SK-N-MC (cell line): ENCODE measurements at regions not wholly inside any gene's neighbourhood (a gene's known extent, or its start where the extent isn't known, plus 50 kb on each side); places are given as distances from the start of the nearest gene placed in this dataset.

ENCODE experiments used
- DNase-seq: peaks from one replicate; pipeline ENCODE4 v3.0.0-alpha.2; 2011; ENCODE audit warnings: low read depth, low spot score
- H3K27ac ChIP-seq: fragments of 200-600 bp; sonication (generic); 2 replicates; pipeline ENCODE4 v1.5.1; 2016; ENCODE audit warnings: mixed run types
- H3K36me3 ChIP-seq: fragments of 200-600 bp; sonication (generic); 2 replicates; pipeline ENCODE4 v1.6.1; 2017; ENCODE audit warnings: antibody characterized with exemption, low read length, mixed read lengths; ENCODE audit not compliant: insufficient read depth
- H3K4me3 ChIP-seq: fragments of 200-600 bp; sonication (generic); 2 replicates; pipeline ENCODE4 v1.5.1; 2016
- H3K9ac ChIP-seq: fragments of 200-600 bp; sonication (generic); 2 replicates; pipeline ENCODE4 v1.8.0; 2017; ENCODE audit warnings: mixed run types, mixed read lengths; ENCODE audit not compliant: insufficient read length
- H3K9me3 ChIP-seq: fragments of 200-600 bp; sonication (generic); 2 replicates; pipeline ENCODE4 v1.6.1; 2017; ENCODE audit warnings: low read depth, mild to moderate bottlenecking, antibody characterized with exemption, low read length, moderate library complexity, mixed read lengths
- EZH2 ChIP-seq: fragments of 200-600 bp; sonication (generic); IDR thresholded peaks from one replicate; pipeline ENCODE4 v1.6.1; 2017; ENCODE audit warnings: antibody characterized with exemption
- FOXP2 ChIP-seq: optimal IDR thresholded peaks from 2 replicates; pipeline ENCODE3; 2011; ENCODE audit warnings: mild to moderate bottlenecking, moderate library complexity; ENCODE audit not compliant: insufficient read depth; ENCODE audit errors: extremely low read length, control extremely low read depth
- POLR2AphosphoS5 ChIP-seq: IDR thresholded peaks from 2 replicates; pipeline ENCODE4 v1.6.1; 2012; ENCODE audit warnings: mild to moderate bottlenecking, low read depth, low read length, borderline replicate concordance

DNA sequence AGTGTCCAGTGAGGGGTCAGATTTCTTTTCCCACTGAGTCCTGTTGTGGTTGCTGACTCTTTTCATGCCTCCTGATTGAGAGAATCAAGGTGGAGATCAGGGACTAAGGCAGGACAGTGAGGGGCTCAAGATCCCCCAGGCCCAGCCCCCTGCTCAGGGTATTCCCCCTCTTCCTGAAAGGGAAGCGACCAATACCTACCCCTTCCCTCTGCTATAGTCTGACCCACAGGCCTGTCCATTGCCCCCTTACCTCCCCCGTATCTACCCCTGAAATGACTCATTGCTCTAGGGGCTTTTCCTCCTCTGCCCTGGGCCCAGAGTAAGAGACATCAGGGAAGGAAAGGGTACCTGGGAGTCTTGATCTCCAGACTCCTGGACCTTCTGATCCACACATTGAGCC, 1320.5 kb downstream of the UQCRFS1 start:
- TF ChIP-seq POLR2AphosphoS5 (no peak), FOXP2 (no peak), EZH2 (no peak)
- Histone ChIP-seq H3K9ac (no peak overlapping the region), H3K4me3 (no peak overlapping the region), H3K36me3 (no peaks in the 10 kb centered on the region), H3K27ac (no peak overlapping the region), H3K9me3 (no peaks in the 10 kb centered on the region)
- DNase-seq = no peak

GRCh38 chr19:27891411-27891810, 1321.5 kb downstream of the UQCRFS1 start:
- no peak overlapping the region for H3K27ac ChIP-seq
- H3K4me3 ChIP-seq = no peak overlapping the region
- no peak overlapping the region for H3K9ac ChIP-seq
- no peak for TF ChIP-seq FOXP2
- TF ChIP-seq POLR2AphosphoS5 = no peak
- TF ChIP-seq EZH2 = no peak
- H3K36me3 ChIP-seq = no peaks in the 10 kb centered on the region
- no peak for DNase-seq
- H3K9me3 ChIP-seq = no peaks in the 10 kb centered on the region

- H3K9ac ChIP-seq = no peak overlapping the region
- TF ChIP-seq FOXP2 = no peak
- TF ChIP-seq POLR2AphosphoS5 = no peak
- TF ChIP-seq EZH2 = no peak
- H3K4me3 ChIP-seq = no peak overlapping the region
- no peak overlapping the region for H3K27ac ChIP-seq
- no peak for DNase-seq
- H3K9me3 ChIP-seq = no peaks in the 10 kb centered on the region
- no peaks in the 10 kb centered on the region for H3K36me3 ChIP-seq
Observed at GRCh38 chr19:27890696-27891095, 1322.3 kb downstream of the UQCRFS1 start.

GRCh38 chr19:27890206-27890605, 1322.7 kb downstream of the UQCRFS1 start:
- Histone ChIP-seq H3K9me3 (no peaks in the 10 kb centered on the region), H3K4me3 (no peak overlapping the region), H3K9ac (no peak overlapping the region), H3K27ac (no peak overlapping the region), H3K36me3 (no peaks in the 10 kb centered on the region)
- TF ChIP-seq FOXP2 = no peak
- TF ChIP-seq EZH2 = no peak
- no peak for TF ChIP-seq POLR2AphosphoS5
- no peak for DNase-seq

- H3K9me3 ChIP-seq = no peaks in the 10 kb centered on the region
- DNase-seq = no peak
- H3K36me3 ChIP-seq = no peaks in the 10 kb centered on the region
- no peak overlapping the region for H3K9ac ChIP-seq
- TF ChIP-seq FOXP2 (no peak), EZH2 (no peak), POLR2AphosphoS5 (no peak)
- H3K4me3 ChIP-seq = no peak overlapping the region
- H3K27ac ChIP-seq = no peak overlapping the region
Observed at GRCh38 chr19:27889156-27889555, 1323.8 kb downstream of the UQCRFS1 start.

GRCh38 chr19:27887946-27888345, 1325.0 kb downstream of the UQCRFS1 start:
- Histone ChIP-seq H3K36me3 (no peaks in the 10 kb centered on the region), H3K9me3 (no peaks in the 10 kb centered on the region), H3K4me3 (no peak overlapping the region), H3K27ac (no peak overlapping the region), H3K9ac (no peak overlapping the region)
- no peak for TF ChIP-seq FOXP2
- TF ChIP-seq EZH2 = no peak
- TF ChIP-seq POLR2AphosphoS5 = no peak
- DNase-seq = no peak

DNA sequence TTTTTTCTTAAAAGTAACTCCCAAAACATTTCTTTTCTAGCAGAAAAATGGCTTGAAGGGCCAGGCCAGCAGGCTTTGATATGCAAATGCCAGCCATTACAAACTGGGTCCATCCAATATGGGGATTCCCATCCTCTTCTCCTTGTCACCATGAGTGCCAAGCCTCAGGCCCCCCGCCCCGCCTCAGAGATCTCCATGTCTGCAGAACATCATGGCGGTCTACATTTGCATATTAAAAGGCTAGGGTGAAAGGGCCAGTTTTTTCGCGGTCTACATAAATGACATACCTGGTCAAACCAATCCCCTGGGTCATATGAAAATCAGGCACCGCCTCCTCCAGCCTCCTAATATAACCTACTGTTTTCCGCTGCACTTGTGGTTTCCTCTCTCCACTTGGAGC, 1327.6 kb downstream of the UQCRFS1 start:
- no peaks in the 10 kb centered on the region for H3K9me3 ChIP-seq
- H3K4me3 ChIP-seq = no peak overlapping the region
- TF ChIP-seq EZH2 = no peak
- TF ChIP-seq FOXP2 = no peak
- TF ChIP-seq POLR2AphosphoS5 = no peak
- H3K27ac ChIP-seq = no peak overlapping the region
- no peak overlapping the region for H3K9ac ChIP-seq
- DNase-seq = no peak
- no peaks in the 10 kb centered on the region for H3K36me3 ChIP-seq

- Histone ChIP-seq H3K27ac (no peak overlapping the region), H3K9ac (no peak overlapping the region), H3K9me3 (no peaks in the 10 kb centered on the region), H3K36me3 (no peaks in the 10 kb centered on the region), H3K4me3 (no peak overlapping the region)
- TF ChIP-seq FOXP2 (no peak), POLR2AphosphoS5 (no peak), EZH2 (no peak)
- DNase-seq = no peak
Observed at GRCh38 chr19:27884376-27884775, 1328.6 kb downstream of the UQCRFS1 start.

GRCh38 chr19:27881213-27881612, 1331.7 kb downstream of the UQCRFS1 start:
- H3K9me3 ChIP-seq = no peaks in the 10 kb centered on the region
- H3K36me3 ChIP-seq = no peaks in the 10 kb centered on the region

More at GRCh38 chr19:27881213-27881612, 1331.7 kb downstream of the UQCRFS1 start:
- no peak for TF ChIP-seq FOXP2
- no peak for TF ChIP-seq POLR2AphosphoS5
- no peak for TF ChIP-seq EZH2
- H3K9ac ChIP-seq = no peak overlapping the region
- H3K27ac ChIP-seq = no peak overlapping the region
- H3K4me3 ChIP-seq = no peak overlapping the region
- no peak for DNase-seq
